OCI-LY3 (cell line): ENCODE measurements at regions not wholly inside any gene's neighbourhood (a gene's known extent, or its start where the extent isn't known, plus 50 kb on each side); places are given as distances from the start of the nearest gene placed in this dataset.

Source experiments
- H2AFZ ChIP-seq: fragments of 200-600, 300-600 bp; shearing (Covaris generic); 2 replicates; pipeline ENCODE4 v1.6.0; 2014; ENCODE audit warnings: antibody characterized with exemption, low read depth, low read length
- H3K27ac ChIP-seq: fragments of 200-600, 300-600 bp; sonication (generic); 2 replicates; pipeline ENCODE4 v1.5.1; 2014; ENCODE audit warnings: mild to moderate bottlenecking, low read length, moderate library complexity, mixed read lengths
- H3K27me3 ChIP-seq: fragments of 200-600, 300-600 bp; sonication (generic); 2 replicates; pipeline ENCODE4 v1.6.1; 2014; ENCODE audit warnings: low read depth, low read length, mixed read lengths
- H3K36me3 ChIP-seq: fragments of 200-600, 300-600 bp; sonication (generic); replicated peaks from 2 replicates; pipeline ENCODE3; 2014; ENCODE audit warnings: low read depth, low read length, mixed read lengths
- H3K4me1 ChIP-seq: fragments of 300-600, 200-600 bp; sonication (generic); 2 replicates; pipeline ENCODE4 v1.6.1; 2014; ENCODE audit warnings: low read length, mixed read lengths
- H3K4me2 ChIP-seq: fragments of 200-600, 300-600 bp; sonication (generic); 2 replicates; pipeline ENCODE4 v1.6.1; 2014; ENCODE audit warnings: low read length, mixed read lengths
- H3K4me3 ChIP-seq: fragments of 300-600, 200-600 bp; sonication (generic); 2 replicates; pipeline ENCODE4 v1.5.1; 2014; ENCODE audit warnings: antibody characterized with exemption, mild to moderate bottlenecking, low read length, moderate library complexity
- H3K79me2 ChIP-seq: fragments of 300-600, 200-600 bp; shearing (Covaris generic); 2 replicates; pipeline ENCODE4 v1.6.1; 2014; ENCODE audit warnings: mild to moderate bottlenecking, low read length, mixed read lengths
- H3K9ac ChIP-seq: fragments of 300-600, 200-600 bp; shearing (Covaris generic); 2 replicates; pipeline ENCODE4 v1.6.0; 2014; ENCODE audit warnings: mild to moderate bottlenecking, low read length, moderate library complexity
- H3K9me3 ChIP-seq: fragments of 200-600, 300-600 bp; shearing (Covaris generic); 2 replicates; pipeline ENCODE4 v1.6.1; 2014; ENCODE audit warnings: low read length, mixed read lengths; ENCODE audit not compliant: insufficient read depth
- H4K20me1 ChIP-seq: fragments of 200-600, 300-600 bp; sonication (generic); 2 replicates; pipeline ENCODE4 v1.6.1; 2016; ENCODE audit warnings: low read length, mixed read lengths; ENCODE audit not compliant: insufficient read depth
- CTCF ChIP-seq: fragments of 200-600, 300-600 bp; sonication (generic); IDR thresholded peaks from 2 replicates; pipeline ENCODE4 v1.5.1; 2014; ENCODE audit warnings: antibody characterized with exemption, low read length, low read depth
- EZH2phosphoT487 ChIP-seq: fragments of 200-600 bp; shearing (Covaris generic); IDR thresholded peaks from 2 replicates; pipeline ENCODE4 v1.6.1; 2018; ENCODE audit warnings: antibody characterized with exemption, mixed run types, low read depth

- Histone ChIP-seq H2AFZ (no peak overlapping the region), H3K36me3 (no peaks in the 10 kb centered on the region), H3K27ac (no peak overlapping the region), H3K79me2 (no peaks in the 10 kb centered on the region), H3K4me2 (no peak overlapping the region), H3K4me3 (no peak overlapping the region), H3K27me3 (no peaks in the 10 kb centered on the region), H3K9ac (no peak overlapping the region), H4K20me1 (no peaks in the 10 kb centered on the region), H3K9me3 (no peaks in the 10 kb centered on the region), H3K4me1 (no peaks in the 10 kb centered on the region)
- no peak for TF ChIP-seq EZH2phosphoT487
- TF ChIP-seq CTCF: no peak
Measured at GRCh38 chr10:78277314-78278057, 243.8 kb downstream of the RPS24 start.

GRCh38 chr10:78278058-78278404, 244.4 kb downstream of the RPS24 start:
- H2AFZ ChIP-seq: no peak overlapping the region
- no peaks in the 10 kb centered on the region for H3K9me3 ChIP-seq
- H3K9ac ChIP-seq: no peak overlapping the region
- H3K27ac ChIP-seq: no peak overlapping the region
- no peaks in the 10 kb centered on the region for H4K20me1 ChIP-seq
- no peaks in the 10 kb centered on the region for H3K4me1 ChIP-seq
- TF ChIP-seq EZH2phosphoT487 (no peak), CTCF (no peak)
- H3K79me2 ChIP-seq: no peaks in the 10 kb centered on the region
- H3K27me3 ChIP-seq: no peaks in the 10 kb centered on the region
- no peak overlapping the region for H3K4me2 ChIP-seq
- H3K4me3 ChIP-seq: no peak overlapping the region
- H3K36me3 ChIP-seq: no peaks in the 10 kb centered on the region

GRCh38 chr10:78279756-78280155, 246.1 kb downstream of the RPS24 start:
- no peak for TF ChIP-seq CTCF
- no peak for TF ChIP-seq EZH2phosphoT487
- H3K4me3 ChIP-seq: no peak overlapping the region

GRCh38 chr10:78280604-78281003, 246.9 kb downstream of the RPS24 start:
- no peak overlapping the region for H3K27ac ChIP-seq
- H3K36me3 ChIP-seq: no peaks in the 10 kb centered on the region
- H4K20me1 ChIP-seq: no peaks in the 10 kb centered on the region
- TF ChIP-seq CTCF (no peak), EZH2phosphoT487 (no peak)
- no peaks in the 10 kb centered on the region for H3K27me3 ChIP-seq
- no peaks in the 10 kb centered on the region for H3K79me2 ChIP-seq
- H3K4me1 ChIP-seq: peaks cover 9% of the 10 kb centered on the region
- H3K9me3 ChIP-seq: no peaks in the 10 kb centered on the region
- H3K9ac ChIP-seq: no peak overlapping the region
- H2AFZ ChIP-seq: no peak overlapping the region
- H3K4me2 ChIP-seq: no peak overlapping the region
- no peak overlapping the region for H3K4me3 ChIP-seq

More at GRCh38 chr10:78279756-78280155, 246.1 kb downstream of the RPS24 start:
- H3K4me2 ChIP-seq: no peak overlapping the region
- H4K20me1 ChIP-seq: no peaks in the 10 kb centered on the region
- H3K79me2 ChIP-seq: no peaks in the 10 kb centered on the region
- H3K27ac ChIP-seq: no peak overlapping the region
- no peak overlapping the region for H3K9ac ChIP-seq
- H2AFZ ChIP-seq: no peak overlapping the region
- H3K4me1 ChIP-seq: peaks cover under 1% of the 10 kb centered on the region
- no peaks in the 10 kb centered on the region for H3K27me3 ChIP-seq
- H3K9me3 ChIP-seq: no peaks in the 10 kb centered on the region
- no peaks in the 10 kb centered on the region for H3K36me3 ChIP-seq
